HCT116 (cell line): ENCODE measurements at regions not wholly inside any gene's neighbourhood (a gene's known extent, or its start where the extent isn't known, plus 50 kb on each side); places are given as distances from the start of the nearest gene placed in this dataset.

ENCODE experiments used
- ATAC-seq: fragments of 200-7000 bp; cut with Tn5 transposase; 2 replicates; pipeline ENCODE4 v1.9.1; 2020; ENCODE audit warnings: mild to moderate bottlenecking, moderate library complexity
- BruUV-seq: library from RNA; stranded (reverse); fragments of 400-500 nt; replicated peaks from 2 replicates; lab custom pipeline; 2021; lab: Mats Ljungman, UMichigan
- CTCF ChIA-PET: fragments of 300-600 bp; sonication (Branson Sonifier 250); formaldehyde crosslinking; loops from one replicate; lab custom pipeline; 2021; ENCODE audit warnings: antibody characterized with exemption; lab: Charles Lee
- POLR2A ChIA-PET: fragments of 300-600, 350-600 bp; sonication (Branson Sonifier 250); formaldehyde crosslinking; loops from one replicate; lab custom pipeline; 2021; ENCODE audit warnings: antibody characterized with exemption; lab: Charles Lee
- RAD21 ChIA-PET, 2 experiments: fragments of 300-600 bp; sonication (Branson Sonifier 250); formaldehyde crosslinking; loops; one replicate each; lab custom pipeline; 2023; ENCODE audit warnings: low total read pairs in 2 of 2; ENCODE audit not compliant: uncharacterized antibody in 2 of 2, unreplicated experiment in 2 of 2, low non-redundant PET in 1 of 2; lab: Charles Lee
- DNase-seq: peaks from one replicate; pipeline ENCODE4 v3.0.0-alpha.2; 2010; ENCODE audit warnings: low read depth, low spot score
- H2AFZ ChIP-seq: fragments of 200-600 bp; shearing (Covaris generic), sonication (generic); 2 replicates; pipeline ENCODE4 v1.6.1; 2017; ENCODE audit warnings: low read depth, mixed run types, mixed read lengths, antibody characterized with exemption, low read length; ENCODE audit not compliant: poor library complexity, severe bottlenecking
- H3K27ac ChIP-seq: 2 replicates; pipeline ENCODE4 v1.5.1; 2012; ENCODE audit warnings: low read depth, low read length
- H3K27me3 ChIP-seq: fragments of 200-600 bp; sonication (generic); 2 replicates; pipeline ENCODE4 v1.6.1; 2016; ENCODE audit warnings: mixed run types, low read length, mixed read lengths; ENCODE audit not compliant: insufficient read depth
- H3K36me3 ChIP-seq, 2 experiments: fragments of 200-500 bp in 1 of 2; fragments of 200-600 bp in 1 of 2; sonication (Bioruptor generic) in 1 of 2; sonication (generic) in 1 of 2; 2 replicates each; pipeline versions ENCODE4 v1.5.1 to v1.6.1; 2014 to 2016; ENCODE audit warnings: low read length in 2 of 2, inconsistent platforms in 1 of 2, mixed read lengths in 1 of 2, mixed run types in 1 of 2; ENCODE audit not compliant: insufficient read depth in 2 of 2, control insufficient read depth in 1 of 2
- H3K4me1 ChIP-seq, 2 experiments: fragments of 200-600 bp in 1 of 2; sonication (generic) in 1 of 2; 2 replicates each; pipeline versions ENCODE4 v1.5.1 to v1.6.1; 2012 to 2017; ENCODE audit warnings: low read length in 2 of 2, inconsistent platforms in 1 of 2, mild to moderate bottlenecking in 1 of 2, mixed read lengths in 1 of 2, mixed run types in 1 of 2, moderate library complexity in 1 of 2; ENCODE audit not compliant: insufficient read depth in 2 of 2, control insufficient read depth in 1 of 2
- H3K4me2 ChIP-seq: fragments of 200-600 bp; sonication (generic); 2 replicates; pipeline ENCODE4 v1.6.1; 2017; ENCODE audit warnings: mixed run types, low read length, mixed read lengths
- H3K4me3 ChIP-seq, 2 experiments: fragments of 200-600 bp in 1 of 2; sonication (generic) in 1 of 2; replicated peaks in 1 of 2; 2 replicates each; pipeline ENCODE4 v1.5.1; 2011 to 2016; ENCODE audit warnings: low read length in 2 of 2, control low read depth in 1 of 2, low read depth in 1 of 2, mild to moderate bottlenecking in 1 of 2, mixed read lengths in 1 of 2, mixed run types in 1 of 2
- H3K79me2 ChIP-seq: fragments of 200-600 bp; sonication (generic); 2 replicates; pipeline ENCODE4 v1.6.1; 2017; ENCODE audit warnings: mild to moderate bottlenecking, mixed run types, low read length, moderate library complexity, mixed read lengths; ENCODE audit not compliant: insufficient read depth
- H3K9ac ChIP-seq: fragments of 200-600 bp; sonication (generic); 2 replicates; pipeline ENCODE4 v1.6.1; 2016; ENCODE audit warnings: low read length, mixed read lengths
- H3K9me2 ChIP-seq: fragments of 200-600 bp; sonication (generic), shearing (Covaris generic); 2 replicates; pipeline ENCODE4 v1.6.1; 2017; ENCODE audit warnings: mixed run types, mild to moderate bottlenecking, moderate library complexity; ENCODE audit not compliant: insufficient read depth
- H3K9me3 ChIP-seq, 2 experiments: fragments of 200-500 bp in 1 of 2; fragments of 200-600 bp in 1 of 2; sonication (Bioruptor generic) in 1 of 2; sonication (generic) in 1 of 2; 2 replicates each; pipeline ENCODE4 v1.6.1; 2014 to 2017; ENCODE audit warnings: low read length in 2 of 2, mixed read lengths in 2 of 2, inconsistent platforms in 1 of 2, low read depth in 1 of 2, mild to moderate bottlenecking in 1 of 2, mixed run types in 1 of 2, moderate library complexity in 1 of 2; ENCODE audit not compliant: control insufficient read depth in 1 of 2, insufficient read depth in 1 of 2
- H4K20me1 ChIP-seq: fragments of 200-600 bp; sonication (generic), shearing (Covaris generic); 2 replicates; pipeline ENCODE4 v1.6.1; 2017; ENCODE audit warnings: mixed run types, mild to moderate bottlenecking, moderate library complexity; ENCODE audit not compliant: insufficient read depth
- EGR1 ChIP-seq: IDR thresholded peaks from 2 replicates; pipeline ENCODE4 v1.6.1; 2012; ENCODE audit warnings: low read depth
- EZH2 ChIP-seq: fragments of 200-600 bp; sonication (generic); IDR thresholded peaks from 2 replicates; pipeline ENCODE4 v1.6.1; 2017; ENCODE audit warnings: antibody characterized with exemption, mixed run types
- EZH2phosphoT487 ChIP-seq: fragments of 200-600 bp; IDR thresholded peaks from 2 replicates; pipeline ENCODE4 v1.6.1; 2018; ENCODE audit warnings: antibody characterized with exemption, borderline replicate concordance
- FOSL1 ChIP-seq: IDR thresholded peaks from 2 replicates; pipeline ENCODE4 v1.6.1; 2012; ENCODE audit warnings: low read depth
- POLR2A ChIP-seq: IDR thresholded peaks from 2 replicates; pipeline ENCODE4 v1.7.0; 2011; ENCODE audit warnings: borderline replicate concordance; ENCODE audit not compliant: insufficient read depth, insufficient read length; ENCODE audit errors: extremely low read depth
- POLR2AphosphoS5 ChIP-seq: IDR thresholded peaks from 2 replicates; pipeline ENCODE4 v1.6.1; 2011; ENCODE audit warnings: mild to moderate bottlenecking, low read depth, low read length, moderate library complexity
- TCF7L2 ChIP-seq: IDR thresholded peaks from 2 replicates; pipeline ENCODE4 v1.7.0; 2011; ENCODE audit warnings: borderline replicate concordance, inconsistent platforms; ENCODE audit not compliant: insufficient read depth, insufficient read length; ENCODE audit errors: extremely low read depth
- ZFX ChIP-seq: fragments of 450-650 bp; IDR thresholded peaks from 2 replicates; pipeline ENCODE4 v1.6.1; 2017
- ZNF274 ChIP-seq: fragments of 200-500 bp; sonication (Bioruptor generic); IDR thresholded peaks from 2 replicates; pipeline ENCODE4 v1.6.1; 2014; ENCODE audit warnings: mild to moderate bottlenecking, low read depth, low read length, inconsistent platforms
- intact Hi-C: fragments of 100-400 bp; cut with micrococcal nuclease; formaldehyde crosslinking; loops from 2 replicates; pipeline ENCODE4 v1.10.0; 2022
- TF ChIP-seq, protein P1 (sequence below): IDR thresholded peaks from 2 replicates; pipeline ENCODE4 v1.6.1; 2012; ENCODE audit warnings: low read depth
- TF ChIP-seq, protein P2 (sequence below): IDR thresholded peaks from 2 replicates; pipeline ENCODE4 v1.6.1; 2012

DNA sequence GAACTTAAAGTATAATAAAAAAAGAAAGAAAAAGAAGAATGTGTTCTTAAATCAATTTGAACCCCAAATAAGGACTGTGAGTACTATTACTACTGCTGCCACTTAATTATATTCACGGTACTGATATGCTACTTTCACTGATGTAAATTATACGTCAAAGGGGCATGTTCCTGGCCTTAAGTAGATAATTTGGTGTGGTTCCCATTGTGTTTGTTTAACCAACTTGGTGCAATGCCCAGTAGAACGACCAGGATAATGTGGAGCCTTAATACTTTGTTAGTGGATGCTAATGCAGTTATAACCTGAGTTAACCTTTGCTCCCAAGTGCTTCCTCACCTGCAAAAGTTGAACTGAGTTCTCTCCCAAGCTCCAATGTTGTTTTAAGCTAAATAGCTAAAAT, 142.0 kb downstream of the NR4A2 start:
- no peak overlapping the region for H3K4me3 ChIP-seq
- BruUV-seq: no TSS peak
- H3K36me3 ChIP-seq: no peaks in the 10 kb centered on the region
- CTCF ChIA-PET: no interaction called here
- no peak overlapping the region for H3K4me2 ChIP-seq
- no peak for DNase-seq
- H3K9me3 ChIP-seq: no peaks in the 10 kb centered on the region
- no peak for ATAC-seq
- POLR2A ChIA-PET: no interaction called here
- intact Hi-C loops: loop anchor here (10.0 kb wide), 1 partner anchor 394 kb away; no protein-coding TSS in a partner anchor
- H3K27me3 ChIP-seq: no peaks in the 10 kb centered on the region
- H2AFZ ChIP-seq: no peak overlapping the region
- H3K27ac ChIP-seq: no peak overlapping the region
- no peaks in the 10 kb centered on the region for H4K20me1 ChIP-seq
- no peaks in the 10 kb centered on the region for H3K79me2 ChIP-seq
- TF ChIP-seq, protein P1, sequence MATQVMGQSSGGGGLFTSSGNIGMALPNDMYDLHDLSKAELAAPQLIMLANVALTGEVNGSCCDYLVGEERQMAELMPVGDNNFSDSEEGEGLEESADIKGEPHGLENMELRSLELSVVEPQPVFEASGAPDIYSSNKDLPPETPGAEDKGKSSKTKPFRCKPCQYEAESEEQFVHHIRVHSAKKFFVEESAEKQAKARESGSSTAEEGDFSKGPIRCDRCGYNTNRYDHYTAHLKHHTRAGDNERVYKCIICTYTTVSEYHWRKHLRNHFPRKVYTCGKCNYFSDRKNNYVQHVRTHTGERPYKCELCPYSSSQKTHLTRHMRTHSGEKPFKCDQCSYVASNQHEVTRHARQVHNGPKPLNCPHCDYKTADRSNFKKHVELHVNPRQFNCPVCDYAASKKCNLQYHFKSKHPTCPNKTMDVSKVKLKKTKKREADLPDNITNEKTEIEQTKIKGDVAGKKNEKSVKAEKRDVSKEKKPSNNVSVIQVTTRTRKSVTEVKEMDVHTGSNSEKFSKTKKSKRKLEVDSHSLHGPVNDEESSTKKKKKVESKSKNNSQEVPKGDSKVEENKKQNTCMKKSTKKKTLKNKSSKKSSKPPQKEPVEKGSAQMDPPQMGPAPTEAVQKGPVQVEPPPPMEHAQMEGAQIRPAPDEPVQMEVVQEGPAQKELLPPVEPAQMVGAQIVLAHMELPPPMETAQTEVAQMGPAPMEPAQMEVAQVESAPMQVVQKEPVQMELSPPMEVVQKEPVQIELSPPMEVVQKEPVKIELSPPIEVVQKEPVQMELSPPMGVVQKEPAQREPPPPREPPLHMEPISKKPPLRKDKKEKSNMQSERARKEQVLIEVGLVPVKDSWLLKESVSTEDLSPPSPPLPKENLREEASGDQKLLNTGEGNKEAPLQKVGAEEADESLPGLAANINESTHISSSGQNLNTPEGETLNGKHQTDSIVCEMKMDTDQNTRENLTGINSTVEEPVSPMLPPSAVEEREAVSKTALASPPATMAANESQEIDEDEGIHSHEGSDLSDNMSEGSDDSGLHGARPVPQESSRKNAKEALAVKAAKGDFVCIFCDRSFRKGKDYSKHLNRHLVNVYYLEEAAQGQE: no peak
- TF ChIP-seq POLR2A: no peak
- TF ChIP-seq ZFX: no peak
- TF ChIP-seq FOSL1: no peak
- TF ChIP-seq EGR1: no peak
- no peak for TF ChIP-seq EZH2
- TF ChIP-seq POLR2AphosphoS5: no peak
- TF ChIP-seq, protein P2, sequence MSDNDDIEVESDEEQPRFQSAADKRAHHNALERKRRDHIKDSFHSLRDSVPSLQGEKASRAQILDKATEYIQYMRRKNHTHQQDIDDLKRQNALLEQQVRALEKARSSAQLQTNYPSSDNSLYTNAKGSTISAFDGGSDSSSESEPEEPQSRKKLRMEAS: no peak
- TF ChIP-seq ZNF274: no peak
- TF ChIP-seq TCF7L2: no peak
- TF ChIP-seq EZH2phosphoT487: no peak
- TF ChIP-seq, all 23 proteins: peak for 0
- Histone ChIP-seq H3K4me1 (no peaks in the 10 kb centered on the region), H3K9me2 (no peaks in the 10 kb centered on the region), H3K9ac (no peak overlapping the region)
- RAD21 ChIA-PET: no interaction called here
